Astrocyte (in vitro differentiated cells and primary cell): ENCODE measurements at regions not wholly inside any gene's neighbourhood (a gene's known extent, or its start where the extent isn't known, plus 50 kb on each side); places are given as distances from the start of the nearest gene placed in this dataset.

Experiments
- DNase-seq: peaks from one replicate; pipeline ENCODE4 v3.0.0-alpha.2; 2010; ENCODE audit warnings: low read depth
- FAIRE-seq: peaks from 2 replicates; lab custom pipeline; 2011; peaks lifted over from hg19 to GRCh38; lab: Jason Lieb, UNC
- H2AFZ ChIP-seq: 2 replicates; pipeline ENCODE4 v1.6.0; 2012; ENCODE audit warnings: low read depth, low read length, inconsistent platforms
- H3K27ac ChIP-seq: 2 replicates; pipeline ENCODE4 v1.5.1; 2011; ENCODE audit warnings: low read depth, low read length, inconsistent platforms
- H3K27me3 ChIP-seq: 2 replicates; pipeline ENCODE4 v1.6.0; 2011; ENCODE audit warnings: low read length, inconsistent platforms; ENCODE audit not compliant: insufficient read depth
- H3K36me3 ChIP-seq: 2 replicates; pipeline ENCODE4 v1.5.1; 2011; ENCODE audit warnings: low read length, inconsistent platforms; ENCODE audit not compliant: insufficient read depth
- H3K4me1 ChIP-seq: 2 replicates; pipeline ENCODE4 v1.5.1; 2011; ENCODE audit warnings: low read length, inconsistent platforms; ENCODE audit not compliant: insufficient read depth
- H3K4me2 ChIP-seq: 2 replicates; pipeline ENCODE4 v1.6.0; 2012; ENCODE audit warnings: low read length, inconsistent platforms
- H3K4me3 ChIP-seq: 2 replicates; pipeline ENCODE4 v1.5.1; 2011; ENCODE audit warnings: low read depth, mild to moderate bottlenecking, low read length, inconsistent platforms; ENCODE audit not compliant: insufficient read depth
- H3K79me2 ChIP-seq: 2 replicates; pipeline ENCODE4 v1.6.0; 2012; ENCODE audit warnings: mild to moderate bottlenecking, low read length, inconsistent platforms; ENCODE audit not compliant: insufficient read depth
- H3K9ac ChIP-seq: 2 replicates; pipeline ENCODE4 v1.6.0; 2012; ENCODE audit warnings: mild to moderate bottlenecking, low read length, inconsistent platforms
- H3K9me3 ChIP-seq: 2 replicates; pipeline ENCODE4 v1.5.1; 2012; ENCODE audit warnings: low read depth, mild to moderate bottlenecking, low read length, inconsistent platforms; ENCODE audit not compliant: insufficient read depth
- H4K20me1 ChIP-seq: 2 replicates; pipeline ENCODE4 v1.6.0; 2012; ENCODE audit warnings: low read length, inconsistent platforms; ENCODE audit not compliant: insufficient read depth
- H3K27ac Mint-ChIP-seq: one replicate; pipeline ENCODE4 v1.8.0; 2021; ENCODE audit warnings: mild to moderate bottlenecking, mixed read lengths; ENCODE audit not compliant: unreplicated experiment
- H3K27me3 Mint-ChIP-seq: one replicate; pipeline ENCODE4 v1.8.0; 2021; ENCODE audit warnings: low read depth, mixed read lengths; ENCODE audit not compliant: unreplicated experiment
- H3K36me3 Mint-ChIP-seq: one replicate; pipeline ENCODE4 v1.8.0; 2021; ENCODE audit warnings: low read depth, mixed read lengths; ENCODE audit not compliant: unreplicated experiment
- H3K4me1 Mint-ChIP-seq: one replicate; pipeline ENCODE4 v1.8.0; 2021; ENCODE audit warnings: low read depth, mixed read lengths; ENCODE audit not compliant: unreplicated experiment
- H3K4me3 Mint-ChIP-seq: one replicate; pipeline ENCODE4 v1.8.0; 2021; ENCODE audit warnings: mild to moderate bottlenecking, moderate library complexity, mixed read lengths; ENCODE audit not compliant: unreplicated experiment
- H3K9me3 Mint-ChIP-seq: one replicate; pipeline ENCODE4 v1.8.0; 2021; ENCODE audit warnings: mild to moderate bottlenecking, mixed read lengths; ENCODE audit not compliant: unreplicated experiment
- EZH2 ChIP-seq: IDR thresholded peaks from 2 replicates; pipeline ENCODE4 v1.6.1; 2012; ENCODE audit warnings: mild to moderate bottlenecking, low read length, inconsistent platforms; ENCODE audit not compliant: insufficient read depth
- TF ChIP-seq, protein P1 (sequence below): IDR thresholded peaks from 2 replicates; pipeline ENCODE4 v1.5.1; 2011; ENCODE audit warnings: low read depth, mild to moderate bottlenecking, inconsistent platforms, low read length, moderate library complexity; ENCODE audit not compliant: insufficient read depth

DNA sequence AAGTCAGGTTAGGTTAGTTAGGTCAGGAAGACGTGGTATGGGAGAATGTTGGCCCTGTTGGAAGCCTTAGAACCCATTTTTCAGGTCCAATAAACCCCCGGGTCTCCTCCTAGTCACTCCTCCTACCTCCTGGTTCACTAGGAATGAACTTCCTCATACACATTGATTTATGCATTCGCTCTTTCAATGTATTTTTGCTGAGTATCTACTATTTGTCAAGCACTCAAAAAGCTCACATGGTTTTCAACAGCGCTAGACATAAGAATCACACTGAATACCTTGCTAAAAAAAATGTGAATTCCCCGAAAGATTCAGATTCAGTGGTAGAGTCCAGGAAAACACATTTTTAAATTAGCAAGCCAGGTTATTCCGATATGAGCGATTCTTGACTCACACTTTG, 85.8 kb upstream of the LRRN2 start:
- H3K79me2 ChIP-seq = no peaks in the 10 kb centered on the region
- TF ChIP-seq, protein P1, sequence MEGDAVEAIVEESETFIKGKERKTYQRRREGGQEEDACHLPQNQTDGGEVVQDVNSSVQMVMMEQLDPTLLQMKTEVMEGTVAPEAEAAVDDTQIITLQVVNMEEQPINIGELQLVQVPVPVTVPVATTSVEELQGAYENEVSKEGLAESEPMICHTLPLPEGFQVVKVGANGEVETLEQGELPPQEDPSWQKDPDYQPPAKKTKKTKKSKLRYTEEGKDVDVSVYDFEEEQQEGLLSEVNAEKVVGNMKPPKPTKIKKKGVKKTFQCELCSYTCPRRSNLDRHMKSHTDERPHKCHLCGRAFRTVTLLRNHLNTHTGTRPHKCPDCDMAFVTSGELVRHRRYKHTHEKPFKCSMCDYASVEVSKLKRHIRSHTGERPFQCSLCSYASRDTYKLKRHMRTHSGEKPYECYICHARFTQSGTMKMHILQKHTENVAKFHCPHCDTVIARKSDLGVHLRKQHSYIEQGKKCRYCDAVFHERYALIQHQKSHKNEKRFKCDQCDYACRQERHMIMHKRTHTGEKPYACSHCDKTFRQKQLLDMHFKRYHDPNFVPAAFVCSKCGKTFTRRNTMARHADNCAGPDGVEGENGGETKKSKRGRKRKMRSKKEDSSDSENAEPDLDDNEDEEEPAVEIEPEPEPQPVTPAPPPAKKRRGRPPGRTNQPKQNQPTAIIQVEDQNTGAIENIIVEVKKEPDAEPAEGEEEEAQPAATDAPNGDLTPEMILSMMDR = no peak
- no peak for TF ChIP-seq EZH2
- no peaks in the 10 kb centered on the region for H3K9me3 ChIP-seq
- H3K4me2 ChIP-seq = no peak overlapping the region
- H4K20me1 ChIP-seq = no peaks in the 10 kb centered on the region
- Mint-ChIP-seq H3K27me3 (peaks cover 50% of the 10 kb centered on the region), H3K27ac (no peak overlapping the region), H3K9me3 (peaks cover 5% of the 10 kb centered on the region), H3K36me3 (no peaks in the 10 kb centered on the region), H3K4me1 (no peaks in the 10 kb centered on the region), H3K4me3 (no peak overlapping the region)
- H2AFZ ChIP-seq = no peak overlapping the region
- no peak overlapping the region for H3K9ac ChIP-seq
- no peaks in the 10 kb centered on the region for H3K36me3 ChIP-seq
- H3K27ac ChIP-seq = no peak overlapping the region
- no peak for FAIRE-seq
- no peaks in the 10 kb centered on the region for H3K4me1 ChIP-seq
- no peak overlapping the region for H3K4me3 ChIP-seq
- no peak for DNase-seq
- peaks cover 35% of the 10 kb centered on the region for H3K27me3 ChIP-seq

DNA sequence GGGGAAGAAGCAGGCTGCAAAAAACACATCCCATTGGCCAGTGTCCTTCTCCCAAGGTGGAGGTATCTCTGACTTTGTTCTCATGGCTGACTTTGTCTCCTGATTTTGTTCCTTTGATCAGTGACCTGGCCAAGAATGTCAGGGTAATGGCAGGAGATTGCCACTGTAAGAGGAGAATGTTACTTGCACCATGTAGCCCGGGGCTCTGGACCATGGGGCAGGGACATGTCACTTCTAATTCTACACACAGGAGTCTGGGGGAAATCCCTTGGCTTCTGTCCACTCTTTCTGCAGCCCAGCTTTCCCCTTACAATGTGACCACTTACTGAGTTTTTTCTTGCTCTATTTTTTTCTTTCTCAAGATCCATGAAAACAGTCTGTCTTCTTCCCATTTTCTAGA, 87.7 kb upstream of the LRRN2 start:
- peaks cover 33% of the 10 kb centered on the region for H3K27me3 ChIP-seq
- H3K36me3 ChIP-seq = no peaks in the 10 kb centered on the region
- no peak for TF ChIP-seq EZH2
- TF ChIP-seq, protein P1 = no peak
- DNase-seq (no peak), FAIRE-seq (no peak)
- H3K9ac ChIP-seq = no peak overlapping the region
- no peaks in the 10 kb centered on the region for H3K9me3 ChIP-seq
- no peaks in the 10 kb centered on the region for H3K4me1 ChIP-seq
- no peak overlapping the region for H3K4me3 Mint-ChIP-seq
- no peaks in the 10 kb centered on the region for H3K79me2 ChIP-seq
- H4K20me1 ChIP-seq = no peaks in the 10 kb centered on the region
- no peak overlapping the region for H3K27ac ChIP-seq
- no peak overlapping the region for H3K4me2 ChIP-seq
- H2AFZ ChIP-seq = no peak overlapping the region
- H3K36me3 Mint-ChIP-seq = no peaks in the 10 kb centered on the region
- H3K4me1 Mint-ChIP-seq = no peaks in the 10 kb centered on the region
- no peak overlapping the region for H3K4me3 ChIP-seq
- peaks cover 41% of the 10 kb centered on the region for H3K27me3 Mint-ChIP-seq
- peaks cover under 1% of the 10 kb centered on the region for H3K9me3 Mint-ChIP-seq
- no peak overlapping the region for H3K27ac Mint-ChIP-seq

DNA sequence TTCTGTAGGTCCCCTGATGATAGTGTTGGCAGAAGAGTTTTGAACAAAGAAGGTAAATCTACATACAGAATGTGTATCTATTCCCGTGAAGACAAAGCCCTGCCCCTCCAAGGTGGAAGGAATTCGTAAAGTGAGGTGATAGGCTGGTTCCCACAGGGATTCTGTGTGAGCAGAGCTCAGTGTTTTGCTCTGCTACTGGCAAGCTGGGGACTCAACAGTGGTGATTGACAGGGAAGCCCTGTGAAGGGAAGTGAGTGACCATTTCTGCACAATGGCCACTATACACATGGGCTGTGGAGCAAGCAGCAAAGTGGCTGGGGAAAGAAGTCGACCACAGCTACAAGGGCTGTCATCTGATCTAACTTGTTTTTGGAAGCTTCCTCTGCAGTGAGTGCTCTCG, 90.0 kb upstream of the LRRN2 start:
- H2AFZ ChIP-seq = no peak overlapping the region
- H3K9ac ChIP-seq = no peak overlapping the region
- H3K9me3 ChIP-seq = no peaks in the 10 kb centered on the region
- peaks cover 27% of the 10 kb centered on the region for H3K27me3 ChIP-seq
- H3K36me3 ChIP-seq = no peaks in the 10 kb centered on the region
- DNase-seq = no peak
- Mint-ChIP-seq H3K9me3 (no peaks in the 10 kb centered on the region), H3K4me1 (no peaks in the 10 kb centered on the region), H3K4me3 (no peak overlapping the region), H3K27ac (no peak overlapping the region), H3K27me3 (peaks cover 27% of the 10 kb centered on the region), H3K36me3 (no peaks in the 10 kb centered on the region)
- no peak overlapping the region for H3K27ac ChIP-seq
- H3K79me2 ChIP-seq = no peaks in the 10 kb centered on the region
- no peak for FAIRE-seq
- no peak for TF ChIP-seq EZH2
- TF ChIP-seq, protein P1 = no peak
- H3K4me2 ChIP-seq = no peak overlapping the region
- H4K20me1 ChIP-seq = no peaks in the 10 kb centered on the region
- H3K4me1 ChIP-seq = no peaks in the 10 kb centered on the region
- no peak overlapping the region for H3K4me3 ChIP-seq
